ENCODE measurements at regions not wholly inside any gene's neighbourhood (a gene's known extent, or its start where the extent isn't known, plus 50 kb on each side); places are given as distances from the start of the nearest gene placed in this dataset.

DNA sequence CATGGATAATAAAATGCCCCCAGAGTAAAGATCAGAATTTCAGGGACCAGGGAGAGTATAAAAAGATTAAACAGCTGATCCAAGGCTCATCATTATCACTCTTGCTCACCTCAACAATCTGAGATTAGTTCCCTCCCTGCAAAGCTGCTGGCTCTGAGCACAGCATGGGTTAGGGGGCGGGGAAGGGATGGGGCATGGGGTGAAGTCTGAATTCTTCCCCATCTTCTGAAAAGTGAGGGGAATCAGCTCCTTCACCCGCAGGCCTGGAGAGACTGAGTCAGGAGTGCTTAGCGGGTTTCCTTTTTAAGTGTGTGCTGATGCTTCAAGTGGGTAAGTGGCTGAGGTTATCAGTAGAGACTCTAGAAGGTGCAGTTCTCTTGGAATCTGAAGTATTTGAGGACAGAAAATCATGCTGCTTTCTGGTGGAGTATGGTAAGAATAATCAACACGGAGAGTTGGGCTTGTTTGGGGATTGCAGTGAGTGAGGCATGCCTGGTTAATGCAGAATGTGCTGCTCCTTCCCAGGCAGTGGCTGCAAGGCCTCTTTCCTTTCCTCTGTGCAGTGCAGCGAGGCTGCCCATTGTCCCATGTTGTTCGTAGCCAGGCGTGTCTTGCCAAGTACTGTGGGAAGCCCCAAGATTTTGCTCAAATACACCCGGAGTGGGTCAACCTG, 59.2 kb upstream of the TRAK1 start:
- Mint-ChIP-seq H3K4me3 (peak overlapping the region; percentile 16), H3K36me3 (ENCODE audit: low read depth) (peaks cover 13% of the 10 kb centered on the region), H3K27me3 (ENCODE audit: insufficient read depth) (no peaks in the 10 kb centered on the region), H3K9me3 (peaks cover 10% of the 10 kb centered on the region), H3K4me1 (peaks cover 33% of the 10 kb centered on the region), H3K27ac (peak overlapping the region; percentile 86)
- H3K36me3 ChIP-seq (ENCODE audit: control insufficient read depth, insufficient read depth, low read length), result peaks cover 12% of the 10 kb centered on the region
- H3K4me3 ChIP-seq (ENCODE audit: low read length), result peak overlapping the region; percentile 59
- peak; percentile 79 for DNase-seq
- H3K27ac ChIP-seq (ENCODE audit: low read depth, low read length), result peak overlapping the region; percentile 76
- TF ChIP-seq, protein P1, sequence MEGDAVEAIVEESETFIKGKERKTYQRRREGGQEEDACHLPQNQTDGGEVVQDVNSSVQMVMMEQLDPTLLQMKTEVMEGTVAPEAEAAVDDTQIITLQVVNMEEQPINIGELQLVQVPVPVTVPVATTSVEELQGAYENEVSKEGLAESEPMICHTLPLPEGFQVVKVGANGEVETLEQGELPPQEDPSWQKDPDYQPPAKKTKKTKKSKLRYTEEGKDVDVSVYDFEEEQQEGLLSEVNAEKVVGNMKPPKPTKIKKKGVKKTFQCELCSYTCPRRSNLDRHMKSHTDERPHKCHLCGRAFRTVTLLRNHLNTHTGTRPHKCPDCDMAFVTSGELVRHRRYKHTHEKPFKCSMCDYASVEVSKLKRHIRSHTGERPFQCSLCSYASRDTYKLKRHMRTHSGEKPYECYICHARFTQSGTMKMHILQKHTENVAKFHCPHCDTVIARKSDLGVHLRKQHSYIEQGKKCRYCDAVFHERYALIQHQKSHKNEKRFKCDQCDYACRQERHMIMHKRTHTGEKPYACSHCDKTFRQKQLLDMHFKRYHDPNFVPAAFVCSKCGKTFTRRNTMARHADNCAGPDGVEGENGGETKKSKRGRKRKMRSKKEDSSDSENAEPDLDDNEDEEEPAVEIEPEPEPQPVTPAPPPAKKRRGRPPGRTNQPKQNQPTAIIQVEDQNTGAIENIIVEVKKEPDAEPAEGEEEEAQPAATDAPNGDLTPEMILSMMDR (conservative IDR thresholded peaks at IDR 0.05), result no peak
- peak overlapping the region; percentile 18 for H3K9ac ChIP-seq (ENCODE audit: extremely low read depth, low read length, poor library complexity, severe bottlenecking)
- no peaks in the 10 kb centered on the region for H3K9me3 ChIP-seq (ENCODE audit: control insufficient read depth, low read length)
- H3K27me3 ChIP-seq (ENCODE audit: control insufficient read depth, insufficient read depth, low read length, poor library complexity, severe bottlenecking), result no peaks in the 10 kb centered on the region
- peaks cover 27% of the 10 kb centered on the region for H3K4me1 ChIP-seq (ENCODE audit: control insufficient read depth, insufficient read depth, low read length)
- 27 to 56% methylated on average over 3 to 8 of the region's 8 CpGs for WGBS, 2 experiments (ENCODE audit: insufficient coverage in 1 of 2, insufficient read length in 1 of 2)

DNA sequence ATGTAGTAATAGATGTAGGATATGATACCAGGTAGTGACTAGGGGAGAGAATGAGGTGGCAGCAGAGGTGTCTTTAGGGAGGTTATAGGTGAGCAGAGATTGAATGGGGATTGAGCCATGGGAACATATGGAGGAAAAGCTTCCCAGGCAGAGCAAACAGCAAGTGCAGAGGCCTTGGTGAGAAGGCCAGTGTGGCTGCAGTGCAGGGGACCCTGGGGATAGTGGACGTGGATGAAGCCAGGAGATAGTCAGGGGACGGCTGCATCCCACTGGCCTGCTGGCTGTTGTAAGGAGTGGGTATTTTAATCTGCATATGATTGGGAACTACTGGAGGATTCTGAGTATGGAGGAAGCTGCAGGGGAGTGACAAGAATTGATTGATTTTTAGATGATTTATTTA, 62.7 kb upstream of the TRAK1 start:
- H3K4me1 Mint-ChIP-seq, result peaks cover 42% of the 10 kb centered on the region
- TF ChIP-seq, protein P1 (conservative IDR thresholded peaks at IDR 0.05), result no peak
- Histone ChIP-seq H3K27me3 (ENCODE audit: control insufficient read depth, insufficient read depth, low read length, poor library complexity, severe bottlenecking) (no peaks in the 10 kb centered on the region), H3K9ac (ENCODE audit: extremely low read depth, low read length, poor library complexity, severe bottlenecking) (no peak overlapping the region), H3K27ac (ENCODE audit: low read depth, low read length) (no peak overlapping the region), H3K4me3 (ENCODE audit: low read length) (no peak overlapping the region), H3K36me3 (ENCODE audit: control insufficient read depth, insufficient read depth, low read length) (no peaks in the 10 kb centered on the region), H3K9me3 (ENCODE audit: control insufficient read depth, low read length) (no peaks in the 10 kb centered on the region), H3K4me1 (ENCODE audit: control insufficient read depth, insufficient read depth, low read length) (peaks cover 38% of the 10 kb centered on the region)
- H3K4me3 Mint-ChIP-seq, result no peak overlapping the region
- no peaks in the 10 kb centered on the region for H3K27me3 Mint-ChIP-seq (ENCODE audit: insufficient read depth)
- WGBS, 2 experiments (ENCODE audit: insufficient coverage in 1 of 2, insufficient read length in 1 of 2), result 85 to 90% methylated on average over 2 of the region's 2 CpGs
- peak overlapping the region; percentile 23 for H3K27ac Mint-ChIP-seq
- peaks cover 10% of the 10 kb centered on the region for H3K9me3 Mint-ChIP-seq
- DNase-seq, result no peak
- peaks cover 5% of the 10 kb centered on the region for H3K36me3 Mint-ChIP-seq (ENCODE audit: low read depth)

DNA sequence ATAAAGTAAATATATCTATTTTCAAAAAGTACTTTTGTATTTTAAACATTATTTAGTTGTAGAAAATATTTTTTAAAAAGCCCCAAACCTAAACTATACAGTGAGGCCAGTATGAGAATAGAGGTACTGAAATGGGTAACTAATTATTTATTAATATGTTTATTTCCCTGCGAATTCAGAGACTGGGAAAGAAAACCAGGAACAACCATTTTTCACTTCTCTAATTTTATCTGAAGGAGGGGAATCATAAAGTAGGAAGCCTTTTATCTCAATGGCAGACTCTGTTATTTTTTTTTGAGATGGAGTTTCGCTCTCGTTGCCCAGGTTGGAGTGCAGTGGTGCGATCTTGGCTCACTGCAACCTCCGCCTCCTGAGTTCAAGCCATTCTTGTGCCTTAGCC, 63.6 kb upstream of the TRAK1 start:
- no peak overlapping the region for H3K4me3 Mint-ChIP-seq
- 84 to 98% methylated on average over 4 to 5 of the region's 5 CpGs for WGBS, 2 experiments (ENCODE audit: insufficient coverage in 1 of 2, insufficient read length in 1 of 2)
- no peaks in the 10 kb centered on the region for H3K27me3 ChIP-seq (ENCODE audit: control insufficient read depth, insufficient read depth, low read length, poor library complexity, severe bottlenecking)
- peaks cover 5% of the 10 kb centered on the region for H3K36me3 Mint-ChIP-seq (ENCODE audit: low read depth)
- H3K4me1 Mint-ChIP-seq, result peaks cover 41% of the 10 kb centered on the region
- no peaks in the 10 kb centered on the region for H3K9me3 ChIP-seq (ENCODE audit: control insufficient read depth, low read length)
- peaks cover 30% of the 10 kb centered on the region for H3K4me1 ChIP-seq (ENCODE audit: control insufficient read depth, insufficient read depth, low read length)
- no peak overlapping the region for H3K27ac Mint-ChIP-seq
- no peaks in the 10 kb centered on the region for H3K36me3 ChIP-seq (ENCODE audit: control insufficient read depth, insufficient read depth, low read length)
- no peak for DNase-seq
- no peak overlapping the region for H3K9ac ChIP-seq (ENCODE audit: extremely low read depth, low read length, poor library complexity, severe bottlenecking)
- no peak overlapping the region for H3K4me3 ChIP-seq (ENCODE audit: low read length)
- no peak overlapping the region for H3K27ac ChIP-seq (ENCODE audit: low read depth, low read length)
- peaks cover 10% of the 10 kb centered on the region for H3K9me3 Mint-ChIP-seq
- TF ChIP-seq, protein P1 (conservative IDR thresholded peaks at IDR 0.05), result no peak
- H3K27me3 Mint-ChIP-seq (ENCODE audit: insufficient read depth), result no peaks in the 10 kb centered on the region

All from endodermal cell (in vitro differentiated cells).